OCI-LY7 (cell line): ENCODE measurements at regions not wholly inside any gene's neighbourhood (a gene's known extent, or its start where the extent isn't known, plus 50 kb on each side); places are given as distances from the start of the nearest gene placed in this dataset.
A peak's percentile ranks its signal among the peaks of the same experiment; 100 is the strongest.

Experiments used
- CTCF ChIP-seq: fragments of 200-600 bp; sonication (generic); conservative IDR thresholded peaks from 2 replicates; pipeline ENCODE4 v1.5.1; 2014; ENCODE audit warnings: mild to moderate bottlenecking, antibody characterized with exemption, low read length, moderate library complexity, mixed read lengths
- EZH2phosphoT487 ChIP-seq: fragments of 200-600 bp; sonication (generic); IDR thresholded peaks from 2 replicates; pipeline ENCODE4 v1.6.1; 2018; ENCODE audit warnings: low read depth, borderline replicate concordance, mild to moderate bottlenecking, mixed run types, antibody characterized with exemption, low read length, moderate library complexity, mixed read lengths

- peak; percentile 65 for TF ChIP-seq CTCF
- no peak for TF ChIP-seq EZH2phosphoT487
These were observed 104.9 kb upstream of the NXT1 start for GRCh38 chr20:23245553-23246181.
